ENCODE measurements at regions not wholly inside any gene's neighbourhood (a gene's known extent, or its start where the extent isn't known, plus 50 kb on each side); places are given as distances from the start of the nearest gene placed in this dataset.

GRCh38 chr2:235263205-235264120 lies 230.4 kb upstream of the AGAP1 start:
- no peak overlapping the region for H3K4me3 ChIP-seq
- no peak overlapping the region for H3K27ac ChIP-seq
- intact Hi-C loops (cut with DNase I), result no loop called here
- peaks cover 0 to 12% (median 6%) of the 10 kb centered on the region in 3 donors for H3K27me3 ChIP-seq (ENCODE audit: insufficient read depth in 3 of 3, low read length in 2 of 3)
- no peaks in the 10 kb centered on the region for H3K4me1 ChIP-seq
- DNase-seq (peak; percentile 85 to 87), ATAC-seq (peak; percentile 65 to 87 (median 76))
- no peak for TF ChIP-seq CTCF (IDR thresholded peaks at IDR 0.05)
- no peaks in the 10 kb centered on the region for H3K9me3 ChIP-seq
- WGBS, 3 donors, result 28 to 43% (median 35%) methylated on average over 27 to 28 of the region's 28 CpGs
- H3K36me3 ChIP-seq (ENCODE audit: insufficient read depth in 1 of 2, low read depth in 1 of 2), result no peaks in the 10 kb centered on the region

- Histone ChIP-seq H3K36me3 (ENCODE audit: insufficient read depth in 1 of 2, low read depth in 1 of 2) (no peaks in the 10 kb centered on the region), H3K9me3 (no peaks in the 10 kb centered on the region), H3K4me1 (no peaks in the 10 kb centered on the region), H3K27ac (no peak overlapping the region), H3K4me3 (no peak overlapping the region), H3K27me3 (ENCODE audit: insufficient read depth in 3 of 3, low read length in 2 of 3) (peaks cover 0 to 12% (median 6%) of the 10 kb centered on the region in 3 donors)
- ATAC-seq (no peak), DNase-seq (no peak)
- no peak for TF ChIP-seq CTCF (IDR thresholded peaks at IDR 0.05)
- 81 to 90% (median 84%) methylated on average over 1 of the region's 1 CpG for WGBS, 3 donors
- intact Hi-C loops (cut with DNase I), result no loop called here
Observed at GRCh38 chr2:235264121-235264493, 229.7 kb upstream of the AGAP1 start.

GRCh38 chr2:235264512-235264911 lies 229.3 kb upstream of the AGAP1 start:
- no peak for TF ChIP-seq CTCF (IDR thresholded peaks at IDR 0.05)
- H3K36me3 ChIP-seq (ENCODE audit: insufficient read depth in 1 of 2, low read depth in 1 of 2), result no peaks in the 10 kb centered on the region
- WGBS, 3 donors, result 56 to 74% (median 63%) methylated on average over 8 of the region's 8 CpGs
- no peaks in the 10 kb centered on the region for H3K4me1 ChIP-seq
- intact Hi-C loops (cut with DNase I), result no loop called here
- peaks cover 0 to 12% (median 6%) of the 10 kb centered on the region in 3 donors for H3K27me3 ChIP-seq (ENCODE audit: insufficient read depth in 3 of 3, low read length in 2 of 3)
- no peaks in the 10 kb centered on the region for H3K9me3 ChIP-seq
- H3K27ac ChIP-seq, result no peak overlapping the region
- no peak for ATAC-seq
- no peak for DNase-seq
- no peak overlapping the region for H3K4me3 ChIP-seq

- Histone ChIP-seq H3K4me3 (no peak overlapping the region), H3K27ac (no peak overlapping the region), H3K9me3 (no peaks in the 10 kb centered on the region), H3K27me3 (ENCODE audit: insufficient read depth in 3 of 3, low read length in 2 of 3) (peaks cover 0 to 20% (median 6%) of the 10 kb centered on the region in 3 donors), H3K36me3 (ENCODE audit: insufficient read depth in 1 of 2, low read depth in 1 of 2) (no peaks in the 10 kb centered on the region), H3K4me1 (no peaks in the 10 kb centered on the region)
- DNase-seq, result no peak
- 71 to 80% (median 76%) methylated on average over 9 of the region's 9 CpGs for WGBS, 3 donors
- no peak for ATAC-seq
- TF ChIP-seq CTCF (IDR thresholded peaks at IDR 0.05), result no peak
- intact Hi-C loops (cut with DNase I), result no loop called here
Observed at GRCh38 chr2:235265348-235265965, 228.4 kb upstream of the AGAP1 start.
